ENCODE measurements at regions not wholly inside any gene's neighbourhood (a gene's known extent, or its start where the extent isn't known, plus 50 kb on each side); places are given as distances from the start of the nearest gene placed in this dataset.
A peak's percentile ranks its signal among the peaks of the same experiment; 100 is the strongest.

DNA sequence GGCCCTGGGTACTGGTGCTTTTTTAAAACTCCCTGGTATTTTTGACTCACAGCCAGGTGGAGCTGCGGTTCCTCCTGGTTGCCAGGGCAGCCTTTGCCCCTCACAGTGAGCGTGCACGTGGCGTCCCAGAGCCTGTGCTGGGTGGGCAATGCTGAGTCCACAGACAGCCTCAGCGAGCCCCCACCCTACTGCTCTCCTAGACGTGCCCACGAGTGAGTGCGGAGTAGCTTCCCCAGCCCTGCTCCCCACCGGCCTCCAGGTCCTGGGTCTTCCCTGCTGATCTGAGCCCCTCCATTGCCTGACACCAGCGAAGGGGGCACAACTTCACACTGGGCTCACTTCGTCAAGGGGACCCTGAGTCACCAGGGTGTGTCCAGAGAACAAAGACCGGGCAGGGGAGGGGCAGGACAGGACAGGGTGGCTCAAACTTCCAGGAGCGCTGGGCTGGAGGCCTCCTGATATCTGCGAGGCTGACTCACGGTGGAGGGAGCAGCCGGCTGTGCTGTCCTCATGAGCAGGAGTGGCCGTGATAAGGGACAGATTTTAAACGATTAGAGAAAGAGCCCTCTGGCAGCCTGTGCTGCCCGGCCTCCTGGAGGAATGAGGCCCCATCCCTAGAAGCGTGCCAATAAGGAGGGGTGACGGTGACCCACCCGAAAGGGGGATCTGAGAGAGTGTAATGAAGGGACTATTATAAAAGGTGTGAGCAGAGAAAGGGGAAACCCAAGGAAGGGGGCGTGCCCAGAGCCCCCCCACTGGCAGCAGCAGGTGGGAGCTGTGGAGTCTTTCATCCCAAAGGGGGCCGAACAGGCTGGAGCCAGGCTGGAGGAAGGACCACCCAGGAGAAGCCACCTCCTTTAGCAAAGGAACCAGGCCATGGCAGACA is 129.3 kb upstream of the FGF3 start:
- Histone ChIP-seq H3K9me3 (ENCODE audit: insufficient read depth, low read depth, low read length) (peaks cover 5% of the 10 kb centered on the region), H3K27ac (ENCODE audit: low read depth, low read length) (peak overlapping the region; percentile 85), H3K4me3 (ENCODE audit: insufficient read depth, low read depth, low read length) (no peak overlapping the region), H4K20me1 (ENCODE audit: insufficient read depth, low read length) (no peaks in the 10 kb centered on the region), H3K79me2 (ENCODE audit: insufficient read depth, low read length) (no peaks in the 10 kb centered on the region), H3K27me3 (ENCODE audit: insufficient read depth, low read length) (no peaks in the 10 kb centered on the region), H3K4me1 (ENCODE audit: insufficient read depth, low read length) (peaks cover 29% of the 10 kb centered on the region), H2AFZ (ENCODE audit: low read depth, low read length) (peak overlapping the region; percentile 81), H3K4me2 (ENCODE audit: low read length) (peak overlapping the region; percentile 47), H3K36me3 (ENCODE audit: insufficient read depth, low read length) (no peaks in the 10 kb centered on the region), H3K9ac (ENCODE audit: low read length) (peak overlapping the region; percentile 60)
- H3K27ac Mint-ChIP-seq (ENCODE audit: unreplicated experiment) = peak overlapping the region; percentile 78
- FAIRE-seq (no peak), DNase-seq (ENCODE audit: low read depth) (peak; percentile 53)
- TF ChIP-seq, protein P1, sequence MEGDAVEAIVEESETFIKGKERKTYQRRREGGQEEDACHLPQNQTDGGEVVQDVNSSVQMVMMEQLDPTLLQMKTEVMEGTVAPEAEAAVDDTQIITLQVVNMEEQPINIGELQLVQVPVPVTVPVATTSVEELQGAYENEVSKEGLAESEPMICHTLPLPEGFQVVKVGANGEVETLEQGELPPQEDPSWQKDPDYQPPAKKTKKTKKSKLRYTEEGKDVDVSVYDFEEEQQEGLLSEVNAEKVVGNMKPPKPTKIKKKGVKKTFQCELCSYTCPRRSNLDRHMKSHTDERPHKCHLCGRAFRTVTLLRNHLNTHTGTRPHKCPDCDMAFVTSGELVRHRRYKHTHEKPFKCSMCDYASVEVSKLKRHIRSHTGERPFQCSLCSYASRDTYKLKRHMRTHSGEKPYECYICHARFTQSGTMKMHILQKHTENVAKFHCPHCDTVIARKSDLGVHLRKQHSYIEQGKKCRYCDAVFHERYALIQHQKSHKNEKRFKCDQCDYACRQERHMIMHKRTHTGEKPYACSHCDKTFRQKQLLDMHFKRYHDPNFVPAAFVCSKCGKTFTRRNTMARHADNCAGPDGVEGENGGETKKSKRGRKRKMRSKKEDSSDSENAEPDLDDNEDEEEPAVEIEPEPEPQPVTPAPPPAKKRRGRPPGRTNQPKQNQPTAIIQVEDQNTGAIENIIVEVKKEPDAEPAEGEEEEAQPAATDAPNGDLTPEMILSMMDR (IDR thresholded peaks at IDR 0.05; ENCODE audit: insufficient read depth, low read depth, low read length) = no peak
- no peak for TF ChIP-seq EZH2 (IDR thresholded peaks at IDR 0.05; ENCODE audit: insufficient read depth, low read length)
- H3K36me3 Mint-ChIP-seq (ENCODE audit: low read depth, unreplicated experiment) = no peaks in the 10 kb centered on the region
- H3K9me3 Mint-ChIP-seq (ENCODE audit: unreplicated experiment) = peaks cover 6% of the 10 kb centered on the region
- H3K4me1 Mint-ChIP-seq (ENCODE audit: low read depth, unreplicated experiment) = peaks cover 17% of the 10 kb centered on the region
- peaks cover 18% of the 10 kb centered on the region for H3K27me3 Mint-ChIP-seq (ENCODE audit: low read depth, unreplicated experiment)
- H3K4me3 Mint-ChIP-seq (ENCODE audit: unreplicated experiment) = no peak overlapping the region

- H3K4me3 Mint-ChIP-seq (ENCODE audit: unreplicated experiment) = no peak overlapping the region
- peaks cover 16% of the 10 kb centered on the region for H3K27me3 Mint-ChIP-seq (ENCODE audit: low read depth, unreplicated experiment)
- no peaks in the 10 kb centered on the region for H3K36me3 Mint-ChIP-seq (ENCODE audit: low read depth, unreplicated experiment)
- Histone ChIP-seq H4K20me1 (ENCODE audit: insufficient read depth, low read length) (no peaks in the 10 kb centered on the region), H3K4me2 (ENCODE audit: low read length) (peak overlapping the region; percentile 47), H3K9me3 (ENCODE audit: insufficient read depth, low read depth, low read length) (peaks cover 5% of the 10 kb centered on the region), H3K27ac (ENCODE audit: low read depth, low read length) (peak overlapping the region; percentile 85), H3K9ac (ENCODE audit: low read length) (peak overlapping the region; percentile 60), H3K4me1 (ENCODE audit: insufficient read depth, low read length) (peaks cover 29% of the 10 kb centered on the region), H3K36me3 (ENCODE audit: insufficient read depth, low read length) (no peaks in the 10 kb centered on the region), H2AFZ (ENCODE audit: low read depth, low read length) (no peak overlapping the region), H3K27me3 (ENCODE audit: insufficient read depth, low read length) (no peaks in the 10 kb centered on the region), H3K4me3 (ENCODE audit: insufficient read depth, low read depth, low read length) (no peak overlapping the region), H3K79me2 (ENCODE audit: insufficient read depth, low read length) (no peaks in the 10 kb centered on the region)
- peak overlapping the region; percentile 69 for H3K27ac Mint-ChIP-seq (ENCODE audit: unreplicated experiment)
- peak; percentile 90 for DNase-seq (ENCODE audit: low read depth)
- H3K9me3 Mint-ChIP-seq (ENCODE audit: unreplicated experiment) = peaks cover 6% of the 10 kb centered on the region
- TF ChIP-seq, protein P1 (IDR thresholded peaks at IDR 0.05; ENCODE audit: insufficient read depth, low read depth, low read length) = no peak
- no peak for TF ChIP-seq EZH2 (IDR thresholded peaks at IDR 0.05; ENCODE audit: insufficient read depth, low read length)
- FAIRE-seq = no peak
- peaks cover 17% of the 10 kb centered on the region for H3K4me1 Mint-ChIP-seq (ENCODE audit: low read depth, unreplicated experiment)
Observed at GRCh38 chr11:69949327-69949726, 128.8 kb upstream of the ANO1 start.

- Mint-ChIP-seq H3K4me1 (ENCODE audit: low read depth, unreplicated experiment) (peaks cover 17% of the 10 kb centered on the region), H3K9me3 (ENCODE audit: unreplicated experiment) (peaks cover 6% of the 10 kb centered on the region), H3K4me3 (ENCODE audit: unreplicated experiment) (no peak overlapping the region), H3K27ac (ENCODE audit: unreplicated experiment) (peak overlapping the region; percentile 69), H3K36me3 (ENCODE audit: low read depth, unreplicated experiment) (no peaks in the 10 kb centered on the region), H3K27me3 (ENCODE audit: low read depth, unreplicated experiment) (peaks cover 11% of the 10 kb centered on the region)
- no peak for DNase-seq (ENCODE audit: low read depth)
- Histone ChIP-seq H3K4me1 (ENCODE audit: insufficient read depth, low read length) (peaks cover 29% of the 10 kb centered on the region), H3K9me3 (ENCODE audit: insufficient read depth, low read depth, low read length) (peaks cover 5% of the 10 kb centered on the region), H4K20me1 (ENCODE audit: insufficient read depth, low read length) (no peaks in the 10 kb centered on the region), H3K9ac (ENCODE audit: low read length) (no peak overlapping the region), H3K27me3 (ENCODE audit: insufficient read depth, low read length) (no peaks in the 10 kb centered on the region), H2AFZ (ENCODE audit: low read depth, low read length) (no peak overlapping the region), H3K4me2 (ENCODE audit: low read length) (peak overlapping the region; percentile 47), H3K79me2 (ENCODE audit: insufficient read depth, low read length) (no peaks in the 10 kb centered on the region), H3K4me3 (ENCODE audit: insufficient read depth, low read depth, low read length) (no peak overlapping the region), H3K27ac (ENCODE audit: low read depth, low read length) (peak overlapping the region; percentile 85), H3K36me3 (ENCODE audit: insufficient read depth, low read length) (no peaks in the 10 kb centered on the region)
- no peak for FAIRE-seq
- TF ChIP-seq, protein P1 (IDR thresholded peaks at IDR 0.05; ENCODE audit: insufficient read depth, low read depth, low read length) = peak; percentile 49
- TF ChIP-seq EZH2 (IDR thresholded peaks at IDR 0.05; ENCODE audit: insufficient read depth, low read length) = no peak
Observed at GRCh38 chr11:69950120-69950519, 128.0 kb upstream of the ANO1 start.
